Suprapubic skin (tissue), 4 donors: ENCODE measurements at regions not wholly inside any gene's neighbourhood (a gene's known extent, or its start where the extent isn't known, plus 50 kb on each side); places are given as distances from the start of the nearest gene placed in this dataset.

Experiments used
- CTCF ChIP-seq, 2 donors: fragments of 200-600 bp in 1 of 2; fragments of 450-650 bp in 1 of 2; sonication (generic) in 1 of 2; IDR thresholded peaks; one replicate each; pipeline ENCODE4 v1.5.1; 2016 to 2019; ENCODE audit warnings: antibody characterized with exemption in 2 of 2, mild to moderate bottlenecking in 1 of 2, moderate library complexity in 1 of 2
- EP300 ChIP-seq: sonication (generic); formaldehyde crosslinking; IDR thresholded peaks from one replicate; pipeline ENCODE4 v1.6.1; 2017; ENCODE audit warnings: antibody characterized with exemption
- POLR2A ChIP-seq, 2 donors: fragments of 450-650 bp; IDR thresholded peaks; one replicate each; pipeline ENCODE4 v1.6.1; 2017; ENCODE audit warnings: antibody characterized with exemption in 2 of 2, mild to moderate bottlenecking in 2 of 2, moderate library complexity in 2 of 2
- POLR2AphosphoS5 ChIP-seq, 3 donors: sonication (generic); formaldehyde crosslinking; IDR thresholded peaks; one replicate each; pipeline ENCODE4 v1.6.1; 2017; ENCODE audit warnings: antibody characterized with exemption in 3 of 3

GRCh38 chr5:92652756-92653155, 928.3 kb downstream of the NR2F1-AS1 start:
- TF ChIP-seq CTCF (IDR thresholded peaks at IDR 0.05) (no peak), POLR2A (IDR thresholded peaks at IDR 0.05) (no peak), POLR2AphosphoS5 (IDR thresholded peaks at IDR 0.05) (no peak), EP300 (no peak)
